Thoracic aorta (tissue), 2 donors: ENCODE measurements at regions not wholly inside any gene's neighbourhood (a gene's known extent, or its start where the extent isn't known, plus 50 kb on each side); places are given as distances from the start of the nearest gene placed in this dataset.

Experiments
- ATAC-seq: fragments of 150-250 bp; one replicate; pipeline ENCODE4 v1.8.0; 2017; ENCODE audit warnings: low read depth; ENCODE audit not compliant: insufficient number of reproducible peaks, low FRiP score
- DNase-seq: peaks from one replicate; pipeline ENCODE4 v3.0.0-alpha.2; 2020; ENCODE audit warnings: low spot score
- H3K27ac ChIP-seq, 2 donors: fragments of 200-600 bp; sonication (generic); 1 replicate in 1 of 2; 2 replicates in 1 of 2; pipeline ENCODE4 v1.5.1; 2016; ENCODE audit warnings: mild to moderate bottlenecking in 2 of 2, moderate library complexity in 2 of 2
- H3K27me3 ChIP-seq: fragments of 200-600 bp; sonication (generic); replicated peaks from 2 replicates; pipeline ENCODE4 v1.6.0; 2016; ENCODE audit warnings: mild to moderate bottlenecking; ENCODE audit not compliant: insufficient read depth
- H3K36me3 ChIP-seq: fragments of 200-600 bp; sonication (generic); one replicate; pipeline ENCODE4 v1.5.1; 2016
- H3K4me1 ChIP-seq, 2 donors: fragments of 200-600 bp; sonication (generic); 1 replicate in 1 of 2; 2 replicates in 1 of 2; pipeline versions ENCODE4 v1.5.1 to v1.6.0; 2016; ENCODE audit warnings: low read depth in 2 of 2, mild to moderate bottlenecking in 1 of 2; ENCODE audit not compliant: control insufficient read depth in 1 of 2
- H3K4me3 ChIP-seq: fragments of 200-600 bp; sonication (generic); 2 replicates; pipeline ENCODE4 v1.5.1; 2016; ENCODE audit warnings: mild to moderate bottlenecking
- H3K9me3 ChIP-seq: fragments of 200-600 bp; sonication (generic); 2 replicates; pipeline ENCODE4 v1.5.1; 2016
- CTCF ChIP-seq: fragments of 200-600 bp; sonication (generic); IDR thresholded peaks from one replicate; pipeline ENCODE4 v1.5.1; 2019; ENCODE audit warnings: antibody characterized with exemption

GRCh38 chr17:77489239-77489892 lies 348.6 kb downstream of the SEC14L1 start:
- peaks cover 40% of the 10 kb centered on the region for H3K36me3 ChIP-seq
- H3K4me3 ChIP-seq, result no peak overlapping the region
- ATAC-seq (no peak), DNase-seq (no peak)
- no peak overlapping the region for H3K27ac ChIP-seq
- peaks cover 4 to 21% of the 10 kb centered on the region in 2 donors for H3K4me1 ChIP-seq
- no peaks in the 10 kb centered on the region for H3K9me3 ChIP-seq
- H3K27me3 ChIP-seq, result no peaks in the 10 kb centered on the region
- no peak for TF ChIP-seq CTCF

- Histone ChIP-seq H3K9me3 (no peaks in the 10 kb centered on the region), H3K36me3 (peaks cover 41% of the 10 kb centered on the region), H3K4me3 (no peak overlapping the region), H3K4me1 (peaks cover 4 to 21% of the 10 kb centered on the region in 2 donors), H3K27me3 (no peaks in the 10 kb centered on the region), H3K27ac (no peak overlapping the region)
- peak; percentile 33 for DNase-seq
- ATAC-seq, result peak; percentile 43
- no peak for TF ChIP-seq CTCF
Observed at GRCh38 chr17:77489893-77490255, 349.1 kb downstream of the SEC14L1 start.

DNA sequence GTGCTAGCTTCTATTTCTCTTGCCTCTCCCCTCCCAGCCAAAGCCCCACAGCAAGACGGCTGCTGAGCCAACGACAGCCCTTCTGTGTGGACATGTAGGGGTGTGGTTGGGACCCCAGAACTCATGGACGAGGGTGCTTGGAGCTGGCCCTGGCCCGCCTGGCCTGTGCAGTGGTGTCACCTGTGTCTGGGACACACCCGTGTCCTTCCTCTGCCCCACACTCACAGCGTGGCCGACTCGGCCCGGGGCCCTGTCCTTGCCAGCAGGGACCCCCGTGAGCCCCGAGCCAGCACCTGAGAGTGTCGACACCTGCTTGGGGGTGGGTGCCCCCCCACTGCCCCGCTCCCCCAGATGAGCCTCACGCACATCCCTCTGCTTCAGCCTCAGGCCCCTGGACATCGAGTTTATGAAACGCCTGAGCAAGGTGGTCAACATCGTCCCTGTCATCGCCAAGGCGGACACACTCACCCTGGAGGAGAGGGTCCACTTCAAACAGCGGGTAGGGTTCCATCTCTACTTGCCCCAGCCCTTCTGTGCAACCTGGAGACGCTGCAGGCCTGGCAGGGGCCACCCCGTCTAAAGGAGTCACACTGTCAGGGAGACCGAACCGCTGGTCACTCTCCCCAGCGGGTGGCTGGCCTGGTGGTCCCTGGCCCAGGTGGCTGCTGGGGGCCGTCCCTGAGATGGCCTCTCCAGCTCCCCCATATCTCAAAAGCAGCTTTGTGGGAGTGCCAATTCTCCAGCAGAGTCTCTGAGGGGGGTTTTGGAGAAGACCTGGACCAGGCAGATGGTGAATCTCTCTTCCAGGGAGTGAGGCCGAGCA lies 349.8 kb downstream of the SEC14L1 start:
- Histone ChIP-seq H3K4me1 (peaks cover 4 to 21% of the 10 kb centered on the region in 2 donors), H3K4me3 (no peak overlapping the region), H3K27me3 (no peaks in the 10 kb centered on the region), H3K27ac (no peak overlapping the region), H3K9me3 (no peaks in the 10 kb centered on the region), H3K36me3 (peaks cover 41% of the 10 kb centered on the region)
- no peak for DNase-seq
- no peak for TF ChIP-seq CTCF
- ATAC-seq, result no peak

- no peak for TF ChIP-seq CTCF
- H3K4me1 ChIP-seq, result peaks cover 4 to 21% of the 10 kb centered on the region in 2 donors
- H3K4me3 ChIP-seq, result no peak overlapping the region
- H3K36me3 ChIP-seq, result peaks cover 51% of the 10 kb centered on the region
- no peak overlapping the region for H3K27ac ChIP-seq
- no peak for DNase-seq
- no peaks in the 10 kb centered on the region for H3K27me3 ChIP-seq
- H3K9me3 ChIP-seq, result no peaks in the 10 kb centered on the region
- no peak for ATAC-seq
Observed at GRCh38 chr17:77491921-77492445, 351.2 kb downstream of the SEC14L1 start.

DNA sequence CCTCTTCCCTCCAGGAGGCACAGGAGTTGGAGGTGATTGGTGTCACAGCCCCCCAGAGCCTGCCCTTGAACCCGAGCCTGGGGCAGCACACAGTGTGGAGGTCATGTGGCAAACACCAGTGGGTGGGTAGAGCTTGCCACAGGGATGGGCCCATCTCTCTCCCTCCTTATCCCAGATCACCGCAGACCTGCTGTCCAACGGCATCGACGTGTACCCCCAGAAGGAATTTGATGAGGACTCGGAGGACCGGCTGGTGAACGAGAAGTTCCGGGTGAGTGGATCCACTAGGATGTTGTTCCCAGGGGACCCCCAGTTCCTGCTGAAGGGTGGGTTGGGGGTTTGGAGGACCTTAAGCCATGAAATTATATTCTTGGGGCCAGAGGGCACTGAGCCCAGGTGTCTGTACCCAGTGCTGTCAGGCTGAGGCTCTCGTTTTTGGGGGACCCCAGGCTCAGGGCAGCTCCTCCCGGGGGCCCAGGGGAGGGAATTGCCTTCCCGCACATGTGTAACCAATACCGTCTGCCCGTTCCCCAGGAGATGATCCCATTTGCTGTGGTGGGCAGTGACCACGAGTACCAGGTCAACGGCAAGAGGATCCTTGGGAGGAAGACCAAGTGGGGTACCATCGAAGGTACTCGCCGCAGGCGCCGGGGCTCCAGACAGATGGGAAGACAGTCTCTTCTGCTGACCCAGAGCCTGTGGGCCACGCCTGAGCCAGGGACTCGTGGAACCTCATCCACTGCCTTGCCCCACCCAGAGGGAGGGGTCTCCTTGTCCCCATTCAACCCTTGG lies 351.9 kb downstream of the SEC14L1 start:
- peaks cover 4 to 21% of the 10 kb centered on the region in 2 donors for H3K4me1 ChIP-seq
- H3K4me3 ChIP-seq, result no peak overlapping the region
- DNase-seq (no peak), ATAC-seq (no peak)
- H3K9me3 ChIP-seq, result no peaks in the 10 kb centered on the region
- TF ChIP-seq CTCF, result no peak
- no peak overlapping the region for H3K27ac ChIP-seq
- no peaks in the 10 kb centered on the region for H3K27me3 ChIP-seq
- peaks cover 52% of the 10 kb centered on the region for H3K36me3 ChIP-seq
